Caco-2 (cell line): ENCODE measurements at regions not wholly inside any gene's neighbourhood (a gene's known extent, or its start where the extent isn't known, plus 50 kb on each side); places are given as distances from the start of the nearest gene placed in this dataset.
"Not testable (repeated sequence)": the region's sequence is repeated elsewhere in the genome, so short reads cannot be mapped to it uniquely, and the experiment has no call there.

ENCODE experiments used
- BruUV-seq: library from RNA; stranded (reverse); fragments of 400-500 nt; replicated peaks from 2 replicates; lab custom pipeline; 2021; lab: Mats Ljungman, UMichigan
- CTCF ChIA-PET: fragments of 300-600 bp; sonication (Branson Sonifier 250); formaldehyde crosslinking; loops from one replicate; lab custom pipeline; 2022; ENCODE audit warnings: antibody characterized with exemption; lab: Charles Lee
- POLR2A ChIA-PET: fragments of 300-600 bp; sonication (Branson Sonifier 250); formaldehyde crosslinking; loops from one replicate; lab custom pipeline; 2022; ENCODE audit warnings: antibody characterized with exemption; lab: Charles Lee
- DNase-seq, 2 experiments: peaks; one replicate each; pipeline versions ENCODE4 v3.0.0 to v3.0.0-alpha.2; 2020 to 2022
- H3K27me3 ChIP-seq: replicated peaks from 2 replicates; pipeline ENCODE4 v1.6.0; 2011; ENCODE audit warnings: low read length; ENCODE audit not compliant: control insufficient read depth, insufficient read depth
- H3K36me3 ChIP-seq: 2 replicates; pipeline ENCODE4 v1.5.1; 2011; ENCODE audit warnings: low read length; ENCODE audit not compliant: control insufficient read depth, insufficient read depth
- H3K4me1 ChIP-seq: fragments of 250-450 bp; sonication (Bioruptor Pico); 2 replicates; pipeline ENCODE4 v1.5.1; 2020; ENCODE audit warnings: mild to moderate bottlenecking
- H3K4me3 ChIP-seq: 2 replicates; pipeline ENCODE4 v1.5.1; 2011; ENCODE audit warnings: low read depth, mild to moderate bottlenecking, control low read depth, low read length
- H3K9me3 ChIP-seq: fragments of 250-450 bp; sonication (Bioruptor Pico); 2 replicates; pipeline ENCODE4 v1.5.1; 2020; ENCODE audit warnings: mild to moderate bottlenecking, moderate library complexity
- H3K27ac Mint-ChIP-seq: one replicate; pipeline ENCODE4 v1.8.0; 2022; ENCODE audit warnings: mixed read lengths; ENCODE audit not compliant: unreplicated experiment
- H3K27me3 Mint-ChIP-seq: one replicate; pipeline ENCODE4 v1.8.0; 2022; ENCODE audit warnings: mixed read lengths; ENCODE audit not compliant: insufficient read depth, unreplicated experiment
- H3K36me3 Mint-ChIP-seq: one replicate; pipeline ENCODE4 v1.8.0; 2022; ENCODE audit warnings: mild to moderate bottlenecking, mixed read lengths; ENCODE audit not compliant: insufficient read depth, unreplicated experiment
- H3K4me1 Mint-ChIP-seq: one replicate; pipeline ENCODE4 v1.8.0; 2022; ENCODE audit warnings: low read depth, mixed read lengths; ENCODE audit not compliant: unreplicated experiment
- H3K4me3 Mint-ChIP-seq: one replicate; pipeline ENCODE4 v1.8.0; 2022; ENCODE audit warnings: mild to moderate bottlenecking, moderate library complexity, mixed read lengths; ENCODE audit not compliant: unreplicated experiment
- H3K9me3 Mint-ChIP-seq: one replicate; pipeline ENCODE4 v1.8.0; 2022; ENCODE audit warnings: mixed read lengths; ENCODE audit not compliant: unreplicated experiment
- CTCF ChIP-seq, 2 experiments: fragments of 200-600 bp in 1 of 2; IDR thresholded peaks; 1 replicate in 1 of 2; 2 replicates in 1 of 2; pipeline versions ENCODE4 v1.5.1 to v1.8.0; 2011 to 2022; ENCODE audit warnings: antibody characterized with exemption in 1 of 2, control low read depth in 1 of 2, inconsistent platforms in 1 of 2, low read depth in 1 of 2, low read length in 1 of 2, mild to moderate bottlenecking in 1 of 2, moderate library complexity in 1 of 2; ENCODE audit not compliant: insufficient read depth in 1 of 2, severe bottlenecking in 1 of 2, unreplicated experiment in 1 of 2
- intact Hi-C: fragments of 100-400 bp; cut with micrococcal nuclease; formaldehyde crosslinking; loops from one replicate; pipeline ENCODE4 v1.10.0; 2022; ENCODE audit not compliant: unreplicated experiment

- H3K9me3 Mint-ChIP-seq = no peaks in the 10 kb centered on the region
- H3K36me3 Mint-ChIP-seq = no peaks in the 10 kb centered on the region
- Histone ChIP-seq H3K36me3 (no peaks in the 10 kb centered on the region), H3K27me3 (no peaks in the 10 kb centered on the region), H3K4me1 (no peaks in the 10 kb centered on the region), H3K9me3 (no peaks in the 10 kb centered on the region), H3K4me3 (no peak overlapping the region)
- H3K27ac Mint-ChIP-seq = no peak overlapping the region
- no peak overlapping the region for H3K4me3 Mint-ChIP-seq
- no peak for TF ChIP-seq CTCF (IDR thresholded peaks at IDR 0.05; ENCODE audit: insufficient read depth in 1 of 2, low read depth in 1 of 2, low read length in 1 of 2, severe bottlenecking in 1 of 2, unreplicated experiment in 1 of 2)
- ChIA-PET POLR2A (no interaction called here), CTCF (no interaction called here)
- no peaks in the 10 kb centered on the region for H3K4me1 Mint-ChIP-seq
- no peak for DNase-seq
- no peaks in the 10 kb centered on the region for H3K27me3 Mint-ChIP-seq
- no TSS peak for BruUV-seq
- intact Hi-C loops = no loop called here
Measured at GRCh38 chrX:45986971-45987370, 558.2 kb downstream of the ZNF674 start.

GRCh38 chrX:45986081-45986480 is 559.1 kb downstream of the ZNF674 start:
- Mint-ChIP-seq H3K4me3 (no peak overlapping the region), H3K36me3 (no peaks in the 10 kb centered on the region), H3K9me3 (no peaks in the 10 kb centered on the region), H3K27ac (no peak overlapping the region), H3K27me3 (no peaks in the 10 kb centered on the region), H3K4me1 (no peaks in the 10 kb centered on the region)
- no peaks in the 10 kb centered on the region for H3K4me1 ChIP-seq
- no peak overlapping the region for H3K4me3 ChIP-seq
- intact Hi-C loops = no loop called here
- CTCF ChIA-PET = no interaction called here
- H3K9me3 ChIP-seq = no peaks in the 10 kb centered on the region
- no peak for DNase-seq
- H3K27me3 ChIP-seq = no peaks in the 10 kb centered on the region
- no peaks in the 10 kb centered on the region for H3K36me3 ChIP-seq
- TF ChIP-seq CTCF (IDR thresholded peaks at IDR 0.05; ENCODE audit: insufficient read depth in 1 of 2, low read depth in 1 of 2, low read length in 1 of 2, severe bottlenecking in 1 of 2, unreplicated experiment in 1 of 2) = no peak
- BruUV-seq = no TSS peak
- POLR2A ChIA-PET = no interaction called here

- intact Hi-C loops, H3K27ac Mint-ChIP-seq, H3K27me3 Mint-ChIP-seq, H3K4me3 Mint-ChIP-seq, H3K4me1 Mint-ChIP-seq, H3K9me3 Mint-ChIP-seq, H3K4me1 ChIP-seq, H3K36me3 ChIP-seq, H3K4me3 ChIP-seq, H3K9me3 ChIP-seq, BruUV-seq, H3K36me3 Mint-ChIP-seq, POLR2A ChIA-PET, DNase-seq, H3K27me3 ChIP-seq, CTCF ChIA-PET: not testable (repeated sequence)
Measured at GRCh38 chrX:45982958-45983727, 562.1 kb downstream of the ZNF674 start.
